Stimulated activated CD8-positive, alpha-beta memory T cell treated with anti-CD3 and anti-CD28 coated beads, Interleukin-7, amount 100 ng/mL, for 4 hours (primary cell): ENCODE measurements at regions not wholly inside any gene's neighbourhood (a gene's known extent, or its start where the extent isn't known, plus 50 kb on each side); places are given as distances from the start of the nearest gene placed in this dataset.

Source experiments
- DNase-seq, 2 donors: peaks; one replicate each; pipeline ENCODE4 v3.0.0-alpha.2; 2020; ENCODE audit warnings: low read depth in 2 of 2

DNA sequence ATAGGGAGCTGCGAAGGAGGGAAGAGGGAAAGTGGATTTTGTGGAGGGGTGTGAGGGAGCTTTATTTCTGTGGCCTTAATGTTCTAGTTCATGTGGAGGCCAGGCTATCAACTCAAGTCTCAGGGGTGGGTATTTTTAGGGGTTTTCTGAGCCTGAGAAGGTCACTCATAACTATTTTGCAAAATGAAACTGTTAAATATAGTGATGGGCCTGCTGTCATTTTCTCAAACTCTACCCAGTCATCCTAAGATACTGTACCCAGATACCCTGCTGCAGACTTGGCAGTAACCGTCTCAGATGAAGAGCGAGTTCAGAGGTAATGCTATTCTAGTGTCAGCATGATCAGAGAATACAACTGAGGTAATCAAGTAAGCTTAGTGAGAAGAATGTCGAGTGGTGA lies 545.0 kb upstream of the TBL1XR1 start:
- no peak for DNase-seq

DNA sequence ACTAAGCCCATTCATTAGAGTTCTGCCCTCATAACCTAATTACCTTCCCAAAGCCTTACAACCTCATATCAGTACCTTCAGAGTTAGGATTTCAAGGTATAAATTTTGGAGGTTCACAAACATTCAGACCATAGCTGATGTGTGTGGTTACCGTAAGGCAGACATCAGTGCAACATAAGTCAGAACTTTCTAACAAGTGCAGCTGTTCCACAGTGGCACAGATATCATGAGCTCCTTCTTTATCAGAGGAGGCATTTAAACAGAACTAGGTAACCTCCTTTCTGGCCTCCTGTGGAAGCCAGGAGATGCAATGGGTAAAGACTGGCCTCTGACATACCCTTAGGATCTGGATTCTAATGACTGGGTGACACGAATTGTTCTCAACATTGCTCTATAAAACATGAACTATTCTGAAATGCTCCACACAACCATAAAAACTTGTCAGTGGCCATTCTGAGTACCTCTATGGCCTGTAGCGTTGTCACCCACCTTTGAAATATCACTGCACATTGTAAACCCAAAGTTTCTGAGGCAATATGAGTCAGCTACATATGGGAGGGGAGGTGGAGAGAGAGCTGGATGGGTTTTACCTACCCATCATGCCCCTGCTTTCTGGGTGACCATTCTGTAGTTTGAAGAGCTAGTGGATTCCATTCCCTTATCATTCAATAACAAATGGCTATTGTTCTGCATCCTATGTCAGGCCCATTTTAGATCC lies 546.0 kb upstream of the TBL1XR1 start:
- DNase-seq = no peak

DNA sequence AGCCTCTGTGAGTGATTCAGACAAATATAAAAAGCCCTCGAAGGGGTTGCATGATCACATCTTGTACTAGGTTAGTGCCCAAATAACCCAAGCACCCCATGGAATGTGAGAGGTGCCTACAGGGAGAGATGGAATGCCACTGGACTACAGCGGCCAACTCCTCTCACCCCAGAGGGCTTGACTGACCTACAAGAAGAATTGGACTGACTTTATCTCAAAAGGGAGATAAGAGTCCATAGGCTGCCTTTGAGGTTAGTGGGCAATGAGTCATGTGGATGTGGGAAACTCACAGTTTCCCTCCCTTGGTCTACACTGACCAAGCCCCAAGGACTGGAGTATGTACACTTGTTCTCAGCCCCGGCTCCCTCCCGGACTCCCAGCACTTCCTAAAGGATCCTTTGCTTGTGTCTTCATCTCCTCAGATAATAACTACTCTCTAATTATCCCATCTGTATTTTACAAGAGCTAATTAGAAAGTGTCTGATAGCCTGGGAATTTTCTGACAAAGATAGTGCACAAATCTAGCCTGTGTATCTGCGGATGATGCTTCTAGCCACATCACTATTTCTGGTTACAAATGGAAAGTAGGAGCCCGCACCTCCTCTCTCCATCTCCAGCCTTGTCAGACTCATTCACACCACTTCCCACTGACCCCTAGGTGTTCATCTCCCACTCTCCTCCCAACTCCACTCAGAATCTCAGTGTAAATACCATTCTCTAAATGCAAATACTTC lies 547.8 kb upstream of the TBL1XR1 start:
- no peak for DNase-seq

DNA sequence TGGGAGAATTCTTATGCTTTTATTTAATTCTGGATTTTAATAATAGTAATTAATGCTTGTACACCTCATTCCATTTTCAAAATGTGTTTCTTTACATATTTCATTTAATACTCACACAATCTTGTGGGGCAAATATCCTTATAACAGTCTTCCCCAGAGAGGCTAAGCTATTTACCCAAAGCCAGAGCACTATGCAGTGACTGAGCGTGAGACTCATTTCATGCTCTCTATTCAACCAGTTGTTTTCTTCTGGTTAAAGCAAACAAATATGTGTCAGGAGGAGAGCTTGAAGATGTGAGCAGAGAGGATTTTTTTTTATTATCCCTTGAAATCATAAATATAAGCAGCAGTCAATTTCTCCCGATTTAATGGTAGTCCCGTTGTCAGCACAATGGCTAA lies 548.3 kb upstream of the TBL1XR1 start:
- no peak for DNase-seq

DNA sequence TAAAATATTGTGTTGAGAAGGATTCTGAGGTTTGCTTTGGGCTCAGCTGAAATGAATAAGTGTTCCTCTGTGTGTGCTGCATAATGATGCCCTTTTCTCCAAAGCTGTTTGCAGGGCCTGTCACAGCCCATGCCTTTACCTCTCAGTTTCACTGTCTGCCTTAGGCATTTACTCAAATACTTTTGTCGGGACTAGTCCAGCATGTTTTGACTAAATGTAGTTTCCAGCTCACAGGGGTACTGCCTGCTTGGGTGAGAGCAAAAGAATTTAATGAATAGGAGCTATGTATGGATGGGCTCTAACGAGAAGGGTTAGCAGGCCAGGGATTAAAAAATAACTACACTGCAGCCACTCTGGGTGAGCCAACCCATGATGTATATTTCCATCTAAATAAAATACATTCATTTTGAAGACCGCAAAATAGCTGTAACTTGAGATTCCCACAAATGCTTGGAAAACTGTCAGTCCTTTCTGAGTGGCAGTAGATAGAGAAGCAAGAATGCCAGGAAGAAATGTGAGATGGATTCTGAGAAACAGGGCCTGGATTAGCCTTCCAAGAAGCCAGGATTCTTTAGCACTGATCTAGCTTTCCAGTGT lies 549.2 kb upstream of the TBL1XR1 start:
- DNase-seq = no peak

DNA sequence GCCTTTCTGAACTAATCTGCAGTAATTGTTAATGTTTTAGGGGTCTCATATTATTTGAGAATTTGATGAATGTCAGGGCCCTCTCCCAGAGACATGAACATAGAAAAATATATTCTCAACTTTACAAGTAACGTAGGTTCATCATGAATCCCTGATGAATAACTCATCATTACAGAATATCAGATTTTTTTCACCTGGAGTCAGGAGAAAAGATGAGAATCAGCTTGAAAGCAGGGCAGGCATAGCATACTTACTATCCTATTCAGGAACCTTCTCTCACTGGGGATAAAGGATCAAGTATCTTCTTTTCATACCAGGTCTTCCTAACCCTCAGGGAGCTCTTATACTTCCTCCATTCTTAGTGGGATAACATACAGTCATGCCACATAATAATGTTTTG lies 552.6 kb upstream of the TBL1XR1 start:
- no peak for DNase-seq

DNA sequence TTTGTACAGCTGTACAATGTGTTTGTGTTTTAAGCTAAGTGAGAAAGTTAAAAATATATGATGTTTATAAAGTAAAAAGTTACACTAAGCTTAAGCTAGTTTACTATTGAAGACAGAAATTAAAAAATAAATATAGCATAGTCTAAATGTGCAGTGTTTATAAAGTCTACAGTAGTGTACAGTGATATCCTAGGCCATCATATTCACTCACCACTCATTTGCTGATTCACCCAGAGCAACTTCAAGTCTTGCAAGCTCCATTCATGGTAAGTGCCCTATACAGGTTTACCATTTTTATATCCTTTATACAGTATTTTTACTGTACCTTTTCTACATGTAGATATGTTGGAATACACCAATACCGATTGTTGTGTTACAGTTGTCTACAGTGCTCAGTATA lies 553.2 kb upstream of the TBL1XR1 start:
- no peak for DNase-seq

DNA sequence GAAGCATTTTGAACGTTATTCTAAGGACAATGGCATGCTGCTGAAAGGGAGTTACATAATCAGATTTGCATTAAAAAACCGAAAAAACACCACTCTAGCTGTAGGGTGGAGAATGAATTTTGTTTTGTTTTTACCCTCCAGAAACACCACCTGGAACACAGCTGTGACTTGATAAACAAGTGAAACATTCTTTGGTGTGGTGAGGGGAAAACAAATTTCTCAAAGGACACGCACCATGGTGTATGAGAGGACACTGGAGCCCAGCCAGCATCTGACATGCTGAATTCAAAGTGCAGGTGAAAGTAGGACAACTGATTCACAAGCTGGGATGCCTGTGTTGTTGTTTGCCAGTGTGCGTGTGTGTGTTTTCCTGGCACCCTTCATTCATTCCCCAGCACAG lies 554.5 kb upstream of the TBL1XR1 start:
- no peak for DNase-seq

DNA sequence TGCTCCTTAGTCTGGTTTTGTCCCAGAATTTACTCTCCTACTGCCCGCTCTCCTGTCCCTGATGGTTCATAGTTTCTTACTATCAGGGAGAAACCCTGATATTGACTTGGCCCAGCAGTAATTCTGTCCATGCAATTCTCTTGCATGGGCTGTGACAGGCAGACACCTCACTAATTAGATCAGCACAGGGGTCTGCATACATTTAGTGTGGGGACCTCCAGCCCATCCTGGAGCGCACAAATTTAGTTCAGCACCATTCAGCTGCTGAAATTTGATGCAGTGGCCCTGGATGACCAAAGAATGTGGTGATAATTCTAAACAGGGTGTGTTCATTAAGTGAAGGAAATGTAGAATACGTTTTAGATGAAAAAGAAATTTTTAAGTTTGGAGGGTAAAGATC lies 555.5 kb upstream of the TBL1XR1 start:
- no peak for DNase-seq

DNA sequence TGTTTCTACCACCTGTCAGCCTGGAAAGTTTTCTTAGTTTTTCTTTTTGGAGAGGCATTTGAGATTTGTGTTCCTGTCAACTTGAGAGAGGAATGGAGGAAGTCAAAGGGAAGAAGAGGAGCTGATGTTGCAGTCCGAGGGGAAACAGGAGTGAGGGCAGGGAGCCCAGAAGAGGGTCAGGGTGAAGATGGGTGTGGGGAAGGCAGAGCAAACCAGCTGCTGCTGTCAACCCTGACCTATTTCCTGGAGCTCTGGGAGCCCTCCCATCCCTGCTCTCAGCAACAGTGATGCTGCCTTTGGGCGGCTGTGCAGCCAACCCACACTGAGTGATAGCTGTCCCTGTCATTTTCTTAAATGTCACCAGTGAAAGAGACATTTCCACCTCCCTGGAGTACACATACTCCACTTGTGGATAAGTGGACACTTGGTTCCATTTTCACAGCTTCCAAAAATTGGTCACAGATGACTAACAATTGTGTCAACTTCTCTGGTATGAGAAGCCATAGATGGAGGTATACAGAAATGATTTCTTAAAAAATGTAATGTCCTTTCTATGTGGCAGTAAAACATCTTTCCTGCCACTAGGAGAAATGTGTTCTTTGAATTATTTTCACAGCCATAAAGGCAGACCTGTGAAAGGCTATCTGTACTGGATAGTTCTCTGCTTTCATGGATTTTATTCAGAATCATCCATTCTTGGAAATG lies 556.3 kb upstream of the TBL1XR1 start:
- DNase-seq = no peak

DNA sequence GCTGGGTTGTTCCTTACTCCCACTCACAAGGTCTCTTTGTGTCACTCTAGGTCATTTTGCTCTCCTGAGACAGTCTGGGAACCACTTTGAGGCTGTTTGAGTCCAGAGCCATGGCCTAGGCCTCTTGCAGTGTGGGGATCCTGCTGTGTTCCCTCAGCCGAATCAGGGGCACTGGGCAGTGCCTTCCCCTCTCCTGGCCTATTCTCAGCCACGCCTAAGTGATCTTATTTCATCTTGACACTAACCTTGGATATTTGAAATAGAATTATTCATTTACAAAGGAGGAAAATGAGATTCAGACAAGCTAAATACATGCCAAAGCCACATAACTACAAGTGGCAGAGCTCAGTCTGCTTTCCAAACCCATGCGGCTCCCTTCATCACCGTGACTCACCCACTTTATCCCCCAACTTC lies 557.2 kb upstream of the TBL1XR1 start:
- no peak for DNase-seq

DNA sequence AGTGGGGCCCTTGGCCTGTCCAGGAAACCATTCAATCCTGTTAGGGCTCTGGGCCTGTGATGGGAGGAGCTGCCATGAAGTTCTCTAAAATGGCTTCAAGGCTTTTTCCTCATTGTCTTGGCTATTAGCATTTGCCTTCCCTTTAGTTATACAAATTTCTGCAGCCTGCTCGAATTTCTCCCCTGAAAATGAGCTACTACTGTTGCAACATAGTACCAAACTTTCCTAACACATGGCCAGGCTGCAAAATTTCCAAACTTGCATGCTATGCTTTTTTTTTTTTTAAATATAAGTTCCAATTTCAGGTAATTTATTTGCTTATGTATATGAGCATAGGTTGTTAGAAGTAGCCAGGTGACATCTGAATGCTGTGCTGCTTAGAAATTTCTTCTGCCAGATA lies 560.8 kb upstream of the TBL1XR1 start:
- no peak for DNase-seq

DNA sequence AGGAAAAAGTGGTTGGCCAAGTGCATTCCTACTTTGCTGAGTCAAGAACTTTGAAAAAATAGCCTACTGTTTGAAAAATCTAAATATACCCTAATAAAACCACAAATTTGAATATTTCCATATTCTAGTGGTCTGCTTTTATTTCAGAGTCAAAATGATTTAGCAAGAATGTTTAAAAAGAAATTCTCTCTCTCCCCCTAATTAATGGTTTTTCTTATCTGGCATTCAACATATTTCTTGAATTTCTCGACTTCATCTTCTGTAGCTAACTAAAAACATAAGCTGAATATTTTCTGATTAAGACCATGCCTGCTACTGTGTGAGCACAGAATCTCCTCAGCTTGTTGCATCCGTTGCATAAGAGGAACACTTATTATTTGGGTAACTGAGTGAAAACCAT lies 563.5 kb upstream of the TBL1XR1 start:
- DNase-seq = no peak

DNA sequence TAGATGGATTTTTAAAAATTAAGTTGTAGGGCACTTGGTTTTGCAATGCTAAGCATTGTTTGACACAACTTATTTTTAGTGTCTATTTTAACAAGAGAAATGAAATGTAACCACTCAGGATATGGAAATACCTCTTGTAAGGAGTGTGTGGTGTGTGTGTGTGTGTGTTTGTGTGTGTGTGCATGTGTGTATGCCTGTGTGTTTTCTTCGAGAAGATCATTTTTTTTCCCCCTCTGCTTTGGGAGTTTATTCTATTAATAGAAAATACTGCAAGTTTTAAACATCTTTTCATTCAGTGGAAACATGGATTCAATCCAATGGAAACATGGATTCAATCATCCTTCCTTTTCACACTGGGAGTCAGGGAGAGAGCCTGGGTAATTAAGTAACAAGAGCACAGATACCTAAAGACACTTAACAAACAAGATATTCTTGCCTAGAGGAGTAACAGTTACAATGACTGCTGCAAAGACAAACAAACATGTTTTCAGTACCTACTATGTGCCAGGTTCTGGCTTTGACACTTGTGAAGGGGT lies 567.2 kb upstream of the TBL1XR1 start:
- DNase-seq = no peak

DNA sequence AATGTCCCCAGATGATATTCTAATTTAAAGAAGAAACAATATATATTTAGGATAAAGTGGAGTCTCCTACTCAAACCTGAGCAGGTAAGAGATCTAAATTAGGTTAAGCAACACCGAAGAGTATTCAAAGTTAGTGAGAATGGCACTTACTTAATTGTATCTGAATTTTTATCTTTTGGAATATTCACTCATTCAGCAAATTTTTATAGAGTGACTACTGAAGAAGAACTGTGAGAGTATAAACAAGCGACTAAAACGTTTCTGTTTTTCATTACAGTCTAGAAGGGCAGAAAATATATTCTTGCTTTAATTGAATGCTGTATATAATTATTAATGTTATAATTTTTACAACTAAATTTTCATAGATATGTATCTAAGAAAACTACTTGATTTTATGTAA lies 567.7 kb upstream of the TBL1XR1 start:
- no peak for DNase-seq

DNA sequence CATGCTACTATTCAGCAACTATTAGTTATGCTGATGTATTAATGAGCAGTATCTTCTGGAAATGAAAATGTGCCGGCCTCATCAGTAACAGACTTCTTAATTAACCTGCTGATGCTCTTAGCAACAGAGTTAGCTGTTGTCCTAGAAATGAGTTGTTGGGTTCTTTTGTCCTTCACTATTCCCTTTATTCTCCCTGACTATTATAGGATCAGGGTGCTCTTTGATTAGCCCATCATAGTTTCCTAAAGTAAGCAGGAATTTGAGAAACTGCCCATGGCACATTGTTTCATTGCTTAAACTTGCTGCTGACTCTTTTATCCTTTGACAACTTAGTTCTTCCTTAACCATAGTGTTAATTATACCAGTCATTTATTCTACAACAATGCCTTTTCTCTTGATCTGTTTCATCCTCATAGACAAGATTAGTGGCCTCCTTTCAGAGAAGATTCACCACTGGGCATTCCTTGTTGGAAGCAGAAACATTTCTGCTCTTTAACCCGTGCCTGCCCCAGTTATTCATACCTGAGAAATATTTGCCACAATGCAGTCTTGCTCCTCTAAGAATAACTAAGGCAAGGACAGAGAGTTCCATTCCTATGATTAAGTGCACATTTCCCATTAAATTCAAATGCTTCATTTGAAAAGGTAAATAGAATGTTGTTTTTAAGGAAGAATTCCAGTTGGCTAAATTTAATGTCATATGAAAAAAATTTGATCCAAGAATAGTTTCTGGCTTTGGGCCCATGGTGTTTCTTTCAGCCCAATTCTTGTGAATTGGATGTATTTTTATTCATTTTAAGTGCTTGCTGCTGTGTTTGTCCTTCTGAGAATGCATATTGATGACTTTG lies 573.3 kb upstream of the TBL1XR1 start:
- DNase-seq = no peak

DNA sequence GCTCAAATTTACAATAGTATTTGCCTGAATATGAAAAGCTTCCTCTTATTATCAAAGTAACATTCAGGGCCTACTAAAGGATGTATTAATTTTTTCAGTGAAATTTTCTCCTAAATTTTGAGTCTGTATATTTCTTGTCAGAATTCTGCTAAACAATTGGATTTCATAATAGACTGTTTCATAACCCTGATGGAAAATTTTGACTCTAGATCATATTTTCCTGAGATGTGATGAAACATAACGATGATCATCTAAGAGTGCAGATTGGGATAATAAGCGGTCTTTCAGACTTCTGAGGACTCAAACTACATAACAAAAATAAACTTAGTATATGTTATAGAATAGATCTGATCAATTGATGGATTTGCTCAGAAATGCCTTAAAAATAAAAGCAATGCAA lies 574.5 kb upstream of the TBL1XR1 start:
- no peak for DNase-seq

DNA sequence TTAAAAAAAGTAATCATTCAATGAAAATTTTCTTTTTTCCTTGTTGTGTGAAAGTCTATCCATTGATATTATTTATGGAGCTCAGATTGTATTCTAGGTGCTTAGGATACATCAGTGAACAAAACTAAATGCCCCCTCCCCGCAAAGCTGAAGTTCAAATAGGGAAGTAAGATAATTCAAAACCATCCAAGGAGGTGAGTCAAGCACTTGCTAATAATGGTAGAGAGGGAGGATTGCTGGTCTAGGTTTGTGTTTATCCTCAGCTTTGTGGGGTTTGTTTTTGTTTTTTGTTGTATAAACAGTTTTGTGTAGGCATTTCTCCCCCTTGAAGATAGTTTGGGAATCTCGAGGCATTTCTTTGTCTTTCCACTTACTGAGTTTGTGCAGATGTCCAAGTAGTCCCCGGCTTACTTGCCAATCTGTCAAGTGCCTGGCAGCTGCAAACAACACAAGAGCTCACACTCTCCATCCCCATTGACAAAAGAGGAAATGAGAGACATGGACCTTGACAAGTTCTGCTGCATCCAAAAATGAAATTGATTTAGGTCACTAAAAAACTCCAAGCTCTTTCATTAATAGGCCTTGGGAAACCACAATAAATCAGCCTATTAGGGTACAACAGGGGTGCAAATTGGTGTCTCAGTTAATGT lies 575.8 kb upstream of the TBL1XR1 start:
- DNase-seq = no peak

DNA sequence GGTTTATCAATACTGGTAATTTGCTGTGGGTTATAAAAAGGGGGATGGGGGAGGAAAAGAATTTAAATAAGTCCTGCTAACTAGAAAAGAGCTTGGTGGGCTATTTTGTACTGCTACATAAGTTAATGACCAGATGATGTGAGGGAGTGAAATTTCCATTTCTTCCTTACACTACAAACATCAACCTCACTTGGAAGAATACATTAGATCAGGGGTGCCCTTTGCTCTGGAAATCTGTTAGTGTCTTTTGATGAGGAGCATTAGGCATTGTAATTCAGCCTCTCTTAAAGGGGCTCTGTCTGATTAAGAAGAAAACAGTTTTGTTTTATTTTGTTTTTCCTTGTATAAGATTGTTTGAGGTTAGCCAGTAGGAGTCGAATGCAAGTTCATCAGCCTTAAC lies 576.4 kb upstream of the TBL1XR1 start:
- DNase-seq = no peak

DNA sequence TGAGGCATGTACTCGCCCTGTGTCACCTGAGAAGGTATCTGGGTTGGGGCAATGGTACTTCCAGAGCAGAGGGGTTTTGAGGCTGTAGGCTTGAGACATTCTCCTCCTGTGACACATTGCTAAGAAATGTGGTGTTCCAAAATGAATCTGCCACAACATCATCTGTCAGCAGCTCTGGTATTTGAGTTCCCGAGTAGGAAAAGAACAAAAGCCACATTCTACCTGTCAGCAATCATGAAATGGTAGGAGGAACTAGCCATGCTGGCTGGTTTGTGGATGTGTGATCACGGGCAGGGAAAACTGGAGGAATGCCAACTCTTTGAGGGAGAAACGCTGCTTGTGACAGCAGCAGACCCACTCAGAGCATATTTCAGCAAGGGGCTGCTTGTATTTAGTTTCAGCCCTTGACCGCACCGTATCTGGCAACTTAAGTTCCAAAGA lies 579.4 kb upstream of the TBL1XR1 start:
- DNase-seq = no peak

DNA sequence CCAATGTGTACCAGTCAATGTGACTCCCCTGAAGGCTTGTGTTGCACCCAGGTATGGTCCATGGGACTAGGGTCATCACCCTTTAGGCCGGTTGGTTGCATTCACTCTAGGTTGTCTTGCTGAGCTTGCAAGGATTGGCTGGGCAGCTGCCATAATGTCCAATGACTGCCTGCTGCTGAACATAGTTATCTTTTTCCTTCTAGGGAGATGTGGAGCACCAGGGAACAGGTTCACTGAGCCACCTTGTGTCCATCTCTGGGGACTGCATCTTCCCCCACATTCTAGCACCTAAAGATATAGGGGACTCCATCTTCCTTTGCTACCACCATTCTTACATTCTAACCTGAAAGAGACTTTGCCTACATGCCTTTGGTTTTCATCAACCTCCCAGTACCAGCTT lies 580.4 kb upstream of the TBL1XR1 start:
- no peak for DNase-seq
